MCF 10A (cell line): ENCODE measurements at regions not wholly inside any gene's neighbourhood (a gene's known extent, or its start where the extent isn't known, plus 50 kb on each side); places are given as distances from the start of the nearest gene placed in this dataset.

ENCODE experiments used
- BruUV-seq: library from RNA; stranded (reverse); fragments of 400-500 nt; replicated peaks from 2 replicates; lab custom pipeline; 2021; lab: Mats Ljungman, UMichigan
- CTCF ChIA-PET: fragments of 300-600 bp; sonication (Branson Sonifier 250); formaldehyde crosslinking; extraction: SDS; loops from one replicate; lab custom pipeline; 2021; ENCODE audit warnings: antibody characterized with exemption, inconsistent platforms; lab: Yijun Ruan, JAX
- POLR2A ChIA-PET: fragments of 300-600, 350-650 bp; sonication (Branson Sonifier 250); formaldehyde crosslinking; extraction: SDS; loops from one replicate; lab custom pipeline; 2020; ENCODE audit warnings: antibody characterized with exemption, inconsistent platforms; lab: Yijun Ruan, JAX
- DNase-seq: peaks from one replicate; pipeline ENCODE4 v3.0.0-alpha.2; 2018; ENCODE audit not compliant: unreplicated experiment
- H3K27ac Mint-ChIP-seq: one replicate; pipeline ENCODE4 v1.8.0; 2022; ENCODE audit warnings: mild to moderate bottlenecking, low read depth, mixed read lengths; ENCODE audit not compliant: unreplicated experiment
- H3K27me3 Mint-ChIP-seq: one replicate; pipeline ENCODE4 v1.8.0; 2022; ENCODE audit warnings: mixed read lengths; ENCODE audit not compliant: insufficient read depth, unreplicated experiment
- H3K36me3 Mint-ChIP-seq: one replicate; pipeline ENCODE4 v1.8.0; 2022; ENCODE audit warnings: mild to moderate bottlenecking, moderate library complexity, mixed read lengths; ENCODE audit not compliant: insufficient read depth, unreplicated experiment
- H3K4me1 Mint-ChIP-seq: one replicate; pipeline ENCODE4 v1.8.0; 2022; ENCODE audit warnings: mixed read lengths; ENCODE audit not compliant: insufficient read depth, unreplicated experiment
- H3K4me3 Mint-ChIP-seq: one replicate; pipeline ENCODE4 v1.8.0; 2022; ENCODE audit warnings: mild to moderate bottlenecking, moderate library complexity, mixed read lengths; ENCODE audit not compliant: unreplicated experiment
- H3K9me3 Mint-ChIP-seq: one replicate; pipeline ENCODE4 v1.8.0; 2022; ENCODE audit warnings: mixed read lengths; ENCODE audit not compliant: unreplicated experiment
- intact Hi-C: fragments of 100-400 bp; cut with micrococcal nuclease; formaldehyde crosslinking; loops from 2 replicates; pipeline ENCODE4 v1.14.1; 2022
- TF ChIP-seq, protein P1 (sequence below): fragments of 200-600 bp; IDR thresholded peaks from one replicate; pipeline ENCODE4 v1.8.0; 2022; ENCODE audit warnings: antibody characterized with exemption, mild to moderate bottlenecking; ENCODE audit not compliant: unreplicated experiment

DNA sequence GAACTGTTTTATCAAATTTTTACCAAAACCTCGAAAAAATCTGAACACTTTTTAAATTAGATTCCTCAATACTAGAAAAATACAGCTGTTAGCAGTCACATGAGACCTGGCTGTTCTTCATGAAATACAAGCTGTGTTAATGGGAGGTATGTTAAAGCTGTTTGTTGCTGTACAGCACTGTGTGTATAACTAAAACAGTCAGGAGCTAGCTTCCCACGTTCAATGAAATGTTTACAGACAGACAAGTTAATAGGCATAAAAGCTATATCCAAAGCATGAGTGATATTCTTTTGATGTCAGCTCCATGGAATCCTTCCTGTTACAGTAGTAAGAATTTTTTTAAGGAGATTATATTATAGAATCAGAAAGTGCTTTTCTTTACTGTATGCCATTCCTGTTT lies 223.2 kb upstream of the FOXD3 start:
- no TSS peak for BruUV-seq
- no peak overlapping the region for H3K4me3 Mint-ChIP-seq
- DNase-seq = no peak
- ChIA-PET CTCF (interaction anchor here (0.6 to 0.7 kb wide), 2 partner anchors 8 to 21 kb away, joined by 3 read pairs; no protein-coding TSS in a partner anchor), POLR2A (no interaction called here)
- H3K9me3 Mint-ChIP-seq = no peaks in the 10 kb centered on the region
- intact Hi-C loops = no loop called here
- TF ChIP-seq, protein P1, sequence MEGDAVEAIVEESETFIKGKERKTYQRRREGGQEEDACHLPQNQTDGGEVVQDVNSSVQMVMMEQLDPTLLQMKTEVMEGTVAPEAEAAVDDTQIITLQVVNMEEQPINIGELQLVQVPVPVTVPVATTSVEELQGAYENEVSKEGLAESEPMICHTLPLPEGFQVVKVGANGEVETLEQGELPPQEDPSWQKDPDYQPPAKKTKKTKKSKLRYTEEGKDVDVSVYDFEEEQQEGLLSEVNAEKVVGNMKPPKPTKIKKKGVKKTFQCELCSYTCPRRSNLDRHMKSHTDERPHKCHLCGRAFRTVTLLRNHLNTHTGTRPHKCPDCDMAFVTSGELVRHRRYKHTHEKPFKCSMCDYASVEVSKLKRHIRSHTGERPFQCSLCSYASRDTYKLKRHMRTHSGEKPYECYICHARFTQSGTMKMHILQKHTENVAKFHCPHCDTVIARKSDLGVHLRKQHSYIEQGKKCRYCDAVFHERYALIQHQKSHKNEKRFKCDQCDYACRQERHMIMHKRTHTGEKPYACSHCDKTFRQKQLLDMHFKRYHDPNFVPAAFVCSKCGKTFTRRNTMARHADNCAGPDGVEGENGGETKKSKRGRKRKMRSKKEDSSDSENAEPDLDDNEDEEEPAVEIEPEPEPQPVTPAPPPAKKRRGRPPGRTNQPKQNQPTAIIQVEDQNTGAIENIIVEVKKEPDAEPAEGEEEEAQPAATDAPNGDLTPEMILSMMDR = no peak
- no peaks in the 10 kb centered on the region for H3K36me3 Mint-ChIP-seq
- H3K27ac Mint-ChIP-seq = no peak overlapping the region
- H3K27me3 Mint-ChIP-seq = peaks cover 53% of the 10 kb centered on the region
- H3K4me1 Mint-ChIP-seq = peaks cover 5% of the 10 kb centered on the region

DNA sequence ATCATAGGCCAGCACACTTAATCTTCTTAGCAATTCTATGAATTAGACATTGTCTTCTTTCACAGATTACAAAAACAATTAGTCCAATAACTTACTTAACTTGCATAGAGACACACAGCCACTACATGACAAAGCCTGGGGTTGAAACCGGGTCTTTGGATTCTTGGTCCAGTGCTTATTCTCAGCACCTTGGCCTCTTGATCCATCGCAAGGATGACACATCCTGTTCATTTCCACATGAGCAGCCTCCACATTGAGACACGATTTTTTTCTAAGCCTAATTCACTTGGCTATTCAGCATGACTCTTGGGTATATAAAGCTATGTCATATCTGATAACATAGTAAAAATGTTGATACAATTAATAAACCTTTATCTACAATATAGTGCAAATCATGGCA lies 221.0 kb upstream of the FOXD3 start:
- ChIA-PET CTCF (no interaction called here), POLR2A (no interaction called here)
- TF ChIP-seq, protein P1 = no peak
- Mint-ChIP-seq H3K36me3 (no peaks in the 10 kb centered on the region), H3K4me3 (no peak overlapping the region), H3K27me3 (peaks cover 72% of the 10 kb centered on the region), H3K27ac (no peak overlapping the region), H3K4me1 (peaks cover 5% of the 10 kb centered on the region), H3K9me3 (no peaks in the 10 kb centered on the region)
- intact Hi-C loops = no loop called here
- no TSS peak for BruUV-seq
- DNase-seq = no peak

DNA sequence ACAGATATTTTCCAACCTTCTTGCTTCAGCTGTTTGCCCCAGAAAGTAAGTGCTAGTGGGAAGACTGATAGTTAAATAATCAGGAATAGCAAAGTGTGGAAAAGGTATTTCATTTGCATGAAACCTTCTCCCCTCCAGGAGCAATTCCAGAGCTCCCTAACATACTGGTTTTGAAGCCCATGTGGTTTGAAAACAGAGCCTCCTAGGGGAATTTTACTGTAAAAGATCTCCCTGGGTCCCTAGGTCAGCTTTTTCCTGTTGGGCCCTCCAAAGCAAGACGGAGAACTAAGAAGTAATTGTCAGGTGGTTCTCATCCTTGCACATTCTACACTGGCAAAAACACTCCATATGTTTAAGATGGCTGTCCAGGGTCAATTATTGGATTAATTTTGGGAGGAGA lies 218.7 kb upstream of the FOXD3 start:
- no peaks in the 10 kb centered on the region for H3K4me1 Mint-ChIP-seq
- intact Hi-C loops = no loop called here
- H3K9me3 Mint-ChIP-seq = no peaks in the 10 kb centered on the region
- H3K27ac Mint-ChIP-seq = no peak overlapping the region
- POLR2A ChIA-PET = no interaction called here
- no TSS peak for BruUV-seq
- TF ChIP-seq, protein P1 = no peak
- no peaks in the 10 kb centered on the region for H3K36me3 Mint-ChIP-seq
- H3K4me3 Mint-ChIP-seq = no peak overlapping the region
- DNase-seq = no peak
- H3K27me3 Mint-ChIP-seq = peaks cover 70% of the 10 kb centered on the region
- CTCF ChIA-PET = interaction anchor here (1.4 kb wide), 1 partner anchor 87 kb away, joined by 7 read pairs; no protein-coding TSS in a partner anchor

DNA sequence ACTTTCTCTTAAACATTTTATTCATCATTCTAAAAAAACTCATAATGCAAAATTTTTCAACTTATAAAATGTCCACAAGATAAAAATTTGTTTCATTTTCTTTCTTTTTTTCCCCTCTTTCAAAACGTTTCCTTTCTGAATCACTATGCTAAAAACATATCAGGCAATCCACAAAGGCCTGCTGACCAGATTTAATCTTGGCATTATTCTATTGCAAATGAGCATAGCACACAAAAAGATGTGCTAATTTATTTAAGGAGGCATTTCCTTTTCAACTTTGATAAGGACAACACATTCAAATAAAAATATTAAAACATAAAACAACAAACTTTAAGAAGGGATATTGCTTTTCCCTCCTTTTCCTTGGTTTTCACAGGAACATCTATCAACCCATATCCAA lies 215.3 kb upstream of the FOXD3 start:
- no peaks in the 10 kb centered on the region for H3K9me3 Mint-ChIP-seq
- ChIA-PET CTCF (interaction anchor here (0.6 to 1.1 kb wide), 2 partner anchors 8 to 40 kb away, joined by 3 read pairs; no protein-coding TSS in a partner anchor), POLR2A (no interaction called here)
- peaks cover 89% of the 10 kb centered on the region for H3K27me3 Mint-ChIP-seq
- H3K36me3 Mint-ChIP-seq = no peaks in the 10 kb centered on the region
- no peak for DNase-seq
- peaks cover 3% of the 10 kb centered on the region for H3K4me1 Mint-ChIP-seq
- H3K27ac Mint-ChIP-seq = no peak overlapping the region
- BruUV-seq = no TSS peak
- intact Hi-C loops = no loop called here
- TF ChIP-seq, protein P1 = no peak
- no peak overlapping the region for H3K4me3 Mint-ChIP-seq
